Right renal pelvis (tissue), 4 donors: ENCODE measurements at regions not wholly inside any gene's neighbourhood (a gene's known extent, or its start where the extent isn't known, plus 50 kb on each side); places are given as distances from the start of the nearest gene placed in this dataset.
"Not testable (repeated sequence)": the region's sequence is repeated elsewhere in the genome, so short reads cannot be mapped to it uniquely, and the experiment has no call there.

ENCODE experiments used
- DNase-seq, 4 donors: peaks; one replicate each; pipeline ENCODE4 v3.0.0-alpha.2; 2013; ENCODE audit warnings: low read depth in 4 of 4, low spot score in 3 of 4, missing footprints in 1 of 4

GRCh38 chr9:84500826-84501225 is 160.3 kb upstream of the SLC28A3 start:
- no peak for DNase-seq

- DNase-seq: no peak
Measured at GRCh38 chr9:84501587-84501986, 161.0 kb upstream of the SLC28A3 start.

GRCh38 chr9:84502066-84502465 is 161.5 kb upstream of the SLC28A3 start:
- no peak for DNase-seq

- no peak for DNase-seq
Measured at GRCh38 chr9:84504360-84504759, 163.8 kb upstream of the SLC28A3 start.

GRCh38 chr9:84511651-84512050 is 157.9 kb upstream of the NTRK2 start:
- DNase-seq: no peak

- no peak for DNase-seq
Measured at GRCh38 chr9:84512493-84512892, 157.0 kb upstream of the NTRK2 start.

- DNase-seq: no peak
Measured at GRCh38 chr9:84513473-84513872, 156.1 kb upstream of the NTRK2 start.

GRCh38 chr9:84513979-84514378 is 155.6 kb upstream of the NTRK2 start:
- no peak for DNase-seq

- DNase-seq: no peak
Measured at GRCh38 chr9:84514421-84514820, 155.1 kb upstream of the NTRK2 start.

- DNase-seq: no peak
Measured at GRCh38 chr9:84517026-84517425, 152.5 kb upstream of the NTRK2 start.

- DNase-seq: no peak
Measured at GRCh38 chr9:84519413-84519812, 150.1 kb upstream of the NTRK2 start.

GRCh38 chr9:84521208-84521607 is 148.3 kb upstream of the NTRK2 start:
- DNase-seq: no peak

- DNase-seq: not testable (repeated sequence)
Measured at GRCh38 chr9:84526211-84526610, 143.3 kb upstream of the NTRK2 start.

- DNase-seq: not testable (repeated sequence)
Measured at GRCh38 chr9:84527060-84527720, 142.3 kb upstream of the NTRK2 start.

GRCh38 chr9:84535973-84536372 is 133.6 kb upstream of the NTRK2 start:
- DNase-seq: not testable (repeated sequence)

GRCh38 chr9:84538879-84539278 is 130.7 kb upstream of the NTRK2 start:
- no peak for DNase-seq

- DNase-seq: peak in 1 of 4 donors; percentile 26
Measured at GRCh38 chr9:84542554-84542953, 127.0 kb upstream of the NTRK2 start.

GRCh38 chr9:84554069-84554664 is 115.4 kb upstream of the NTRK2 start:
- peak in 1 of 4 donors; percentile 50 for DNase-seq

- DNase-seq: no peak
Measured at GRCh38 chr9:84556556-84556955, 113.0 kb upstream of the NTRK2 start.

- no peak for DNase-seq
Measured at GRCh38 chr9:84557751-84558150, 111.8 kb upstream of the NTRK2 start.

- no peak for DNase-seq
Measured at GRCh38 chr9:84563691-84564090, 105.8 kb upstream of the NTRK2 start.

GRCh38 chr9:84567805-84568204 is 101.7 kb upstream of the NTRK2 start:
- no peak for DNase-seq
